Osteoblast (primary cell): ENCODE measurements at regions not wholly inside any gene's neighbourhood (a gene's known extent, or its start where the extent isn't known, plus 50 kb on each side); places are given as distances from the start of the nearest gene placed in this dataset.

Experiments
- DNase-seq: peaks from one replicate; pipeline ENCODE4 v3.0.0; 2011; ENCODE audit warnings: low spot score, mixed read lengths; ENCODE audit not compliant: insufficient read length; ENCODE audit errors: missing footprints
- H2AFZ ChIP-seq: 2 replicates; pipeline ENCODE4 v1.6.0; 2011; ENCODE audit warnings: mild to moderate bottlenecking, low read length
- H3K27ac ChIP-seq: 2 replicates; pipeline ENCODE4 v1.5.1; 2011; ENCODE audit warnings: mild to moderate bottlenecking, low read depth, low read length, moderate library complexity
- H3K27me3 ChIP-seq: 2 replicates; pipeline ENCODE4 v1.6.0; 2012; ENCODE audit warnings: mild to moderate bottlenecking, control low read depth, inconsistent platforms, low read length, moderate library complexity; ENCODE audit not compliant: insufficient read depth
- H3K36me3 ChIP-seq: 2 replicates; pipeline ENCODE4 v1.5.1; 2011; ENCODE audit warnings: mild to moderate bottlenecking, low read length, control low read depth, moderate library complexity; ENCODE audit not compliant: insufficient read depth
- H3K4me1 ChIP-seq: 2 replicates; pipeline ENCODE4 v1.5.1; 2011; ENCODE audit warnings: mild to moderate bottlenecking, low read length, control low read depth, moderate library complexity; ENCODE audit not compliant: insufficient read depth
- H3K4me2 ChIP-seq: 2 replicates; pipeline ENCODE4 v1.6.0; 2011; ENCODE audit warnings: mild to moderate bottlenecking, low read length; ENCODE audit not compliant: insufficient read depth
- H3K4me3 ChIP-seq: fragments of 200-600 bp; sonication (generic); 3 replicates; pipeline ENCODE4 v1.5.1; 2012; ENCODE audit warnings: mild to moderate bottlenecking, low read length, inconsistent platforms; ENCODE audit not compliant: insufficient read depth
- H3K79me2 ChIP-seq: 2 replicates; pipeline ENCODE4 v1.6.0; 2012; ENCODE audit warnings: mild to moderate bottlenecking, low read length, control low read depth, inconsistent platforms; ENCODE audit not compliant: insufficient read depth
- H3K9me3 ChIP-seq: 2 replicates; pipeline ENCODE4 v1.5.1; 2011; ENCODE audit warnings: low read depth, low read length, control low read depth
- H4K20me1 ChIP-seq: 2 replicates; pipeline ENCODE4 v1.6.0; 2012; ENCODE audit warnings: mild to moderate bottlenecking, low read length, control low read depth; ENCODE audit not compliant: insufficient read depth
- TF ChIP-seq, protein P1 (sequence below): IDR thresholded peaks from 2 replicates; pipeline ENCODE4 v1.5.1; 2011; ENCODE audit warnings: mild to moderate bottlenecking, low read depth, low read length, moderate library complexity; ENCODE audit errors: extremely low read depth

DNA sequence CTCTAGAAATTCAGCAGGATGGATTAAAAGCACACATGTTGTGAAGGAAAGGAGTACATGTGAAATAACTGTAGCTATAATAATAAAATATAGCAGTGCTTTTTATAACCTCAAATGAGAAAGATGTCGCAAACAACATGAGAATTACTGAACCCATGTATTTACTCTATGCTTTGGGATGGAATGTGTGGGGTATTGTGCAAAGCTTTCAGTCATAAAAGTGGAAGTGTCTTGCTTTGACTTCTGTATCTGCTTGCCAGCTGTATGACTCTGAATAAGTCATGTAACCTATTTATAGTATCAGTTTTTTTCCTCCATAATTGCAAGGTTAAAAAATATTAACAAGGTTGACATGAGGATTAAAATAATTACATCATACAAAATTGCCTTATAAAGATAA lies 519.3 kb upstream of the CADM2 start:
- no peak for DNase-seq
- Histone ChIP-seq H3K4me2 (no peak overlapping the region), H2AFZ (no peak overlapping the region), H3K27ac (no peak overlapping the region), H3K4me3 (no peak overlapping the region), H3K9me3 (peaks cover 1% of the 10 kb centered on the region), H3K79me2 (no peaks in the 10 kb centered on the region), H3K4me1 (no peaks in the 10 kb centered on the region), H3K27me3 (no peaks in the 10 kb centered on the region), H4K20me1 (no peaks in the 10 kb centered on the region), H3K36me3 (no peaks in the 10 kb centered on the region)
- TF ChIP-seq, protein P1, sequence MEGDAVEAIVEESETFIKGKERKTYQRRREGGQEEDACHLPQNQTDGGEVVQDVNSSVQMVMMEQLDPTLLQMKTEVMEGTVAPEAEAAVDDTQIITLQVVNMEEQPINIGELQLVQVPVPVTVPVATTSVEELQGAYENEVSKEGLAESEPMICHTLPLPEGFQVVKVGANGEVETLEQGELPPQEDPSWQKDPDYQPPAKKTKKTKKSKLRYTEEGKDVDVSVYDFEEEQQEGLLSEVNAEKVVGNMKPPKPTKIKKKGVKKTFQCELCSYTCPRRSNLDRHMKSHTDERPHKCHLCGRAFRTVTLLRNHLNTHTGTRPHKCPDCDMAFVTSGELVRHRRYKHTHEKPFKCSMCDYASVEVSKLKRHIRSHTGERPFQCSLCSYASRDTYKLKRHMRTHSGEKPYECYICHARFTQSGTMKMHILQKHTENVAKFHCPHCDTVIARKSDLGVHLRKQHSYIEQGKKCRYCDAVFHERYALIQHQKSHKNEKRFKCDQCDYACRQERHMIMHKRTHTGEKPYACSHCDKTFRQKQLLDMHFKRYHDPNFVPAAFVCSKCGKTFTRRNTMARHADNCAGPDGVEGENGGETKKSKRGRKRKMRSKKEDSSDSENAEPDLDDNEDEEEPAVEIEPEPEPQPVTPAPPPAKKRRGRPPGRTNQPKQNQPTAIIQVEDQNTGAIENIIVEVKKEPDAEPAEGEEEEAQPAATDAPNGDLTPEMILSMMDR = no peak

DNA sequence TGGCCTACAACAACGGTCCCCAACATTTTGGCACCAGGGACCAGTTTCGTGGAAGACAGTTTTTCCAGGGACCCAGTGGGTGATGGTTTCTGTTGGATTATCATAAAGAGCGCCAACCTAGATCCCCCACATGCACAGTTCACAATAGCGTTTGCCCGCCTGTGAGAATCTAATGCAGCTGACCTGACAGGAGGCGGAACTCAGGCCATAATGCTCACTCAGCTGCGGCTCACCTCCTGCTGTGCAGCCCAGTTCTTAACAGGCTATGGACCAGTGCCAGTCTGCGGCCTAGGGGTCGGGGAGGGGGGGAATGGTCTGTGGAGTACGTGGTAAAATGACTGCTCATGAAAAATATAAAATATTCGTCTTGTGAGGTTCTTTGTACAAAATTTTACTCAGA lies 518.5 kb upstream of the CADM2 start:
- no peaks in the 10 kb centered on the region for H3K79me2 ChIP-seq
- H3K27me3 ChIP-seq = no peaks in the 10 kb centered on the region
- no peak overlapping the region for H3K4me2 ChIP-seq
- no peak overlapping the region for H2AFZ ChIP-seq
- H3K4me1 ChIP-seq = no peaks in the 10 kb centered on the region
- H3K36me3 ChIP-seq = no peaks in the 10 kb centered on the region
- no peak for DNase-seq
- H3K9me3 ChIP-seq = peaks cover 1% of the 10 kb centered on the region
- no peak overlapping the region for H3K27ac ChIP-seq
- no peaks in the 10 kb centered on the region for H4K20me1 ChIP-seq
- no peak overlapping the region for H3K4me3 ChIP-seq
- TF ChIP-seq, protein P1 = no peak

DNA sequence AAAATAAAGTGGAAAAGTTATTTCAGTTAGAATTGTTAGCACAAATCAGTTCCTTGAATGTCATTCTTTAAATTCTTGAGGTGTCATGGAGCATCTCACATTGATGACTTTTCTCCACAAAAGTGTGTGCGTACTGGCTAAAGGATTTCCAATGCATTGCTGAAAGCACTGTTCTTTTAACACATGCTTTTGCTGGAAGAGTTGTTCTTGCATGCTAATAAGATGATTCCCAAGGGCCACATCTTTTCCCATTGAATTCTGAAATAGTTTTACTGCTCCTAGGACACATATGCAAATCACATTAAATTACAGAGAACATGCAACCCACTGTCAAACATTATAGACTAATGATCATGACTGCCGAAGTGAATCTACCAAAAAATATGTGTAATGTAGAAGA lies 516.3 kb upstream of the CADM2 start:
- Histone ChIP-seq H3K4me2 (no peak overlapping the region), H3K4me3 (no peak overlapping the region), H4K20me1 (no peaks in the 10 kb centered on the region), H2AFZ (no peak overlapping the region), H3K4me1 (no peaks in the 10 kb centered on the region), H3K79me2 (no peaks in the 10 kb centered on the region), H3K9me3 (no peaks in the 10 kb centered on the region), H3K36me3 (no peaks in the 10 kb centered on the region), H3K27me3 (no peaks in the 10 kb centered on the region), H3K27ac (no peak overlapping the region)
- no peak for DNase-seq
- TF ChIP-seq, protein P1 = no peak

DNA sequence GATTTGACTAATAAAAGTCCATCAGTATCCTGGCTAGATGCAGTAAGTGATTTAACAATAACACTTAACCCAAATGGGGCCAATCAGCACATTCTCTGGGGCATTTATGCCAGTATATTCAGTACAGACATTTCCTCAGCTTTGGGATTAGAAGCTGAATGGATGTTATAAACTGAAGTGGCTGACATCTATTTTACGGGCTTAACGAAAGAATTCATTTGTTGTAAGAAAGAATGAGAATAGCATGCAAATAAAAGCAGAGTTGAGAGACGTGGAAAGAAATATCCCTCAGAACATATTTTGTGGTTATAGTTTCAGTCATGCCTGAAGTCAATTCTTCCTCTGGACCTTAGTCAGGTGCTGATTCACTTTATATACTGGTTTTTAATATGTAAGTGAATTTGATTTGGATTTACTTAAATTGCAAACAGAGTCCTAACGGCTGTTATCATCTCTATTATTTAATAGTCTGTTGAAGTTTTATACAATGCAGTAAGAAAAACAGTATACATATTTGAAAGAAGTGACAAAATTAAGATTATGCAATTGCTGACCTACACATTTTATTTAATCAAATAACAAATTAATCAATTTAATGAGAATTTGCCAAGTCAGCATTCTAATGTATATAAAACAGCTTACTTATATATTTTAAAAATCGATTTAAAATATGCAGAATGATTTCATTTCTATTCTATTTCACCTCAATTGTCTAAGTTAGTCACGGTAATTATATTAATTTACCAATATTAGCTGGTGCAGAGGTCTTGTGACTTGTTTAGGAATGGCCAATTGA lies 513.9 kb upstream of the CADM2 start:
- TF ChIP-seq, protein P1 = no peak
- H3K27me3 ChIP-seq = no peaks in the 10 kb centered on the region
- no peak for DNase-seq

More for the DNA sequence above, 513.9 kb upstream of the CADM2 start:
- Histone ChIP-seq H3K4me3 (no peak overlapping the region), H3K4me2 (no peak overlapping the region), H3K4me1 (no peaks in the 10 kb centered on the region), H4K20me1 (no peaks in the 10 kb centered on the region), H3K27ac (no peak overlapping the region), H3K9me3 (peaks cover 2% of the 10 kb centered on the region), H2AFZ (no peak overlapping the region), H3K36me3 (no peaks in the 10 kb centered on the region), H3K79me2 (no peaks in the 10 kb centered on the region)
